NCI-H2196 (cell line): ENCODE measurements at regions not wholly inside any gene's neighbourhood (a gene's known extent, or its start where the extent isn't known, plus 50 kb on each side); places are given as distances from the start of the nearest gene placed in this dataset.

ENCODE experiments used
- DNase-seq: peaks from one replicate; lab custom pipeline; 2025; ENCODE audit not compliant: unreplicated experiment; lab: John Stamatoyannopoulos, UW

DNA sequence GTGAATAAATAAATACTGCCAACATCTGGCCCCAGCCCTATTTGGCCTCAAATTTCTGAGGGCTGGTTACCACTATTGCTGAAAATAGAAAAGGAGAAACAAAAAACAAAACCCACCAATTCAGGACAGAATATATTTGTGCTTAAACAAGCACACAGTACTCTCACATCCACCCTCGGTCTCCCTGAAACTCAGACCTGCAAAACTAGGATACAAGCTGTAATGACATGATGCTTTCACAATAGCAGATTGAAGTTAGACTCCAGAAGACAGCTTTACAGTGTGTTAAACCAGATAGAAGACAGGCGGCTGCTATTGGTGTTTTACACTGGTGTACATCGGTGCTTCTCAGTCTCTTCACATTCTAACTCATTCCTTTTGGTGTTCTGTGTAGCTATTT is 214.9 kb upstream of the DMRT1 start:
- no peak for DNase-seq

DNA sequence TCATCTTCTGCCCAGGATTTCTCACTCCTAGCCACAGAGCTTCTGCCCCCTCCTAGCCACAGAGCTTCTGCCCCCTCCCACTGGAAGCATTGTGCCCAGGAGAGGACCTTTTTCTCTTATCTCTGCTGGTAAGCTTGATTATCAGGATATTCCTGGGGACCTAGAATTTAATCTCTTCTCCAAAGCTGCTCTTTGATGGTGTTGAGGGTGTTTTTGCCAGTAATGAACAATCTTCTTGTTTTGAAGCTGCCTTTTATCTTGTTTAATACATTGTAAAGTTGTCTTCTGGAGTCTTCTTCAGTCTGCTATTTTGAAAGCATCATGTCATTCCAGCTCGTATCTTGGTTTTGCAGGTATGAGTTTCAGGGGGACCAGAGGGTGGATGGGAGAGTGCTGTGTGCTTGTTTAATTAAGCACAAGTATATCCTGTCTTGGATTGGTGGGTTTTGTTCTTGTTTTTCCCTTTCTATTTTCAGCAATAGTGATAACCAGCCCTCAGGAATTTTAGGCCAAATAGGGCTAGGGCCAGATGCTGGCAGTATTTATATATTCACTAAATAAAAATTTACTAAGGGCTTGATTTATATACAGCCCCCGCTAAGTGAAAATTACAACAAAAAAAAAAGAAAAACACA is 214.0 kb upstream of the DMRT1 start:
- no peak for DNase-seq

- no peak for DNase-seq
Observed at GRCh38 chr9:629146-629545, 212.4 kb upstream of the DMRT1 start.

- no peak for DNase-seq
Observed at GRCh38 chr9:630817-631216, 210.7 kb upstream of the DMRT1 start.

GRCh38 chr9:631596-631995 is 209.9 kb upstream of the DMRT1 start:
- no peak for DNase-seq

- no peak for DNase-seq
Observed at GRCh38 chr9:633461-633860, 208.0 kb upstream of the DMRT1 start.

DNA sequence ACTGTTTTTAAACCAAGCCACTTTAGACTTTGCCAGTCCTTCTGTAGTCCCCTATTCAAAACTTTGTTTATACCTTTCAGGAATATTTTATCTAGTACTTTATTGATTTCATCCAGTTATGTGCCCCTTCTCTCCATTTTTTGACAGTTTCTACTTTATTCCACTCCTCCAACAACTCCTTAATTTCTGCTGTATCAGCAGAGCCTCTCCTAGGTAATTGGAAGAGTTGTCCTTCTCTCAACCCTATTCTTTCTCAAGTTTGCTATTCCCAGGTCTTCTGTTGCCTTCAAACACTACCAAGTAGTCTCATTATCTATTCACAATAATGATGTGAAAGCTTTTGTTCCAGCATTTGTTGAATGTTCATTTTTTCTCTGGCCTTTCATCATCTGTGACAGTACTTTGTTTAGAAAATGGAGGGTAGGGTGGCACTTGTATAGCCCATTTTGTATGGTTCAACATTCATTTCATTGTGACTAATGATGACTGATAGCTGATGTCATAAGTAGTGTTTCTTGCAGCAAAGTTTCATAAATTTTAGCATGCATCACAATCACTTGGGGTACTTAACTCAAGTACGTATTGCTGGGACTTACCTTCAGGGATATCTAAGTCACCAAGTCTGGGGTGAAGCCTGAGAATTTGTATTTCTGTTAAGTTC is 204.4 kb upstream of the DMRT1 start:
- DNase-seq, result no peak

DNA sequence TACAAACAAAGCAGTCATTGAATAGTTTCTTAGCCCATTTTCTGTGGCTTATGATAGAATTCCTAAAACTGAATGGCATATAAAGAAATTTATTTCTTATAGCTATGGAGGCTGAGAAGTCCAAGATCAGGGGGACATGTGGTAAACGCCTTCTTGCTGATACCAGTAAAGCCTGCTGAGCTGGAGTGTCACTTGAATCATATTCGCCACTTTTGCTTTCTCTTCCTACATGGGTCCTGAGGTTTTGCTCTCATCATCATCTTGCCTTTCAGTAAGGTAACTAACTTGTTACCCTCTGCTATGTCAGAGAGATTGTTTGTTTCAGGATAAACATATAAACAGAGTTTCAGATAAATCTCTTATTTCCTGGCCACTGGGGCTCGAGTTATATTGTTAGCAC is 203.3 kb upstream of the DMRT1 start:
- DNase-seq, result no peak

- DNase-seq, result no peak
Observed at GRCh38 chr9:642014-642413, 199.5 kb upstream of the DMRT1 start.

DNA sequence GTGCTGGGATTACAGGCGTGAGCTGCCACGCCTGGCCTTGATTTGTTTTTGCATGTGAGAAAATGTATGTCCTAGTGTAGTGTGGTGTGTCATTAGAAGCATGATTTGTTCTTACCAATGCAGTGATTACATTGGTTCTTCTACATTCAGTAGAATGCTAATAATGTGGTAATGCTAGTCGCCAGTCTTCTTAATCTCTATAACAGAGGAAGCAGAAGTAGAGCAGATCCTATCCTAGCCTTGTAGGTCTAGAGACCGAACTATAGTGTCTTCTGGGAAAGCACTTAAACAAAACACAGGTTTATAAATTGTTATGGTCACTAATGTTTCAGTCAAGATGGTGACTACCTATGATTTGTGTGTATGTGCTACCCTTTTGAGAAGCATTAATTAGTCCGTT is 197.5 kb upstream of the DMRT1 start:
- DNase-seq, result no peak

DNA sequence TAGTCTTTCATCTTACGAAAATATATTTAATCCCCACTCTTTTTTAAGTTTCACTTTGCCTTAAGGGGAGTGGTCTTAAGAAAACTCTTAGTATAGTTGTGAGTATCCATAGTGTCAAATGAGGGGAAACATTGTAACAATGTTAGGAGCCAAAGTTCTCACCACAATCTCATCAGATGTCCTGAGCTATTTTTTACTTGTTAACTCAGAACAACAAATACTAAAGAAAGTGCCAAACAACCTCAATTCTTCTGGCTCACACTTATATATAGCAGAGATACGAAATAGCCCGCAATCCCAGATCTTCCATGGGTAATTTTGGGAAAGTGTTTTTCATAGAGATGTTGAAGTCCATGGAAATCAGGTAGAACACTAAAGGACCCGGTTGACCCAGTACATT is 194.0 kb upstream of the DMRT1 start:
- DNase-seq, result no peak

GRCh38 chr9:649128-650074 is 192.1 kb upstream of the DMRT1 start:
- DNase-seq, result no peak

DNA sequence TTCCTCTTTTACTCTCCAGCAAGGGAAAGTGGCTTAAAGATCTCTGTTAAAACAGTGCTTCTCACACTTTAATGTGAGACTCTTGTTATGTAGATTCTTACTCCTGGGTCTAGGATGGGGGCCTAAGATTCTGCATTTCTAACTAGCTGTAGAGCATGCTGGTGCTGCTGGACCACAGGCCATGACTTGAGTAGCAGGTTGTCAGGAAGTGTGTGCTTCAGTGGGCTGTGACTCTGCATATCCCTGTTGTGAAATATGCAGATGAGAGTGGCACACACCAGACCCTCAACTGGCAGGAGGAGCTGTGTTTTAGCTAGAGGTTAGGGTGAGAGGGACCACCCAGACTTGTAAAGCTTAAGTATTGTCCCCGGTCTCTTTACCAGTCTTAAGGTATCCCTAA is 191.1 kb upstream of the DMRT1 start:
- no peak for DNase-seq

GRCh38 chr9:651371-651770 is 190.1 kb upstream of the DMRT1 start:
- no peak for DNase-seq

DNA sequence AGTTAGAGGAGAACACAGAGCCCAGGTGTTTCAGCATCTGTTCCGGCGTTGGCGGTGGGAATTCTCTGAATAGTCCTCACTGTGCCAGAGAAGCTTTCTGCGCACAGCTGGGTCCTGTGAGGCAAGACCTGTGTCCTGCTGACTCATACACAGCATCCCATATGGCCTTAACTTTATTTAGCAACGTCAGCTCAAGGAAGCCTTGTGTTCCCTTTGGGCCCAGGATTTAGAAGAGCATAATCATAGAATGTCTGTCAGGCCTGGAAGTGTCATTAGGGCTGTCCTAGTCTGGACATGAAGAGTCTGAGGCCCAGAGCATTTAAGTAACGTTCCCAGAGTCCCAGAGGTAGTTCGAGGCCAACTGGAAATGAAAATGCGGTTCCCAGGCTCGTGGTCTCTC is 188.6 kb upstream of the DMRT1 start:
- DNase-seq, result no peak

DNA sequence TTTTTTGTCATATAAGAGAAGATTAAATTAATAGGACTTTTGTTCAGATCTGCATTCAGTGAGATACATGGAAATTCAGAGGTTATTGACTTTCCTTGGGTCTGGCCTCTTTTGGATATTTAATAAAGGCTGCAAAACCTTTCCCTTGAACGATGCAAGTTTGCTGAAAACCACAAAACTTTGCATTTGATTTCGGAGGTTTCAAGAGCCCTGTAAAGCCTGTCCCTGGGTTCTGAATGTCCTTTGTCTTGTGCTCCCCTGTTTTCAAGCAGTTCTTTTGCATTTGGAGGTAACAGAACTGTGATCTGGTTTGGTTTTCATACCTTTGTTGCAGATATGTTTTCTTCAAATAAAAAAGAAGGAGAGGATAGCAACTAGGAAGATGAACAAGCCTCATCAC is 188.1 kb upstream of the DMRT1 start:
- DNase-seq, result no peak

DNA sequence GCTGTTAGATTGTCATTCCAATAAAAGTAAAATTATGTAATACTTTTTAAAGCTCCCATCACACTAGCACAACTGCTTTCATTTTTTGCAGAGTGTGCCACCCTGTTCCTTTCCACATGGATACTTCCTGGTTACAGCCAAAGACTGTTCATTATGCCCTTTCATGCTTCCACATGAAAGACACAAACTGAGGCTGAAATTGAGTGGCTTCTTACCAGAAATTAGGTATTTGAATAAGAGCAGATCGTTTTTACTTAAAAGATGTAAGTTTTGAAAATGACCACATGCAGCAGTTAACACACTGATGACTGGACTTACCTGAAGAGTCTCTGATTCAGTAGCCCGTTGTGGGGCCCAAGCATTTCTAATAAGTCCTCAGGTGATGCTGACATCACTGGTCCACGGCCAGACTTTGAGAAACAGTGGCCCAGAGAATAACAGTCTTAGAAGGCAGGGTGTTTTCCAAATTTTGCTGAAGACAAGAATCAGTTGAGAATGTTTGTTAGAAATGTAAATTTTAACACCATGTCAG is 187.6 kb upstream of the DMRT1 start:
- DNase-seq, result no peak

DNA sequence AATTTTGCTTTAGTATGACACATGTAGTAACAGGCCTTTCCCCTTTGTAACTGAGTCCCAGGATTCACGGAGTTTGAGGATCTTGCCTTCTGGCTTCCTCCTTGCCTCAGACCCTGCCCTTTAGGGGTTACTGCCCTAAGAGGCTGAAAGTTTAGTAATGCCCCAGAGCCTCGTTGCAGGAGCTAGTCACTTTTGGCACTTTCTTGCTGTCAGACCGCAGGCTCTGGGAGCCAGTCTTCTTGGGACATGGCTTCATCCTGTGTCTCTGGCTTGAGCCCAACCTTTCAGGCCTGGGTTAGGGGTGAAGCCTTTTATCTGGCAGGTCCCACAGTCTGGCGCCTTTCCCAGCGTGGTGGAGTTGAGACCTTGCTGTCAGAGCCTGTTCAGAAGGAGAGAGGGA is 185.6 kb upstream of the DMRT1 start:
- peak; percentile 19 for DNase-seq

GRCh38 chr9:656926-657568 is 184.4 kb upstream of the DMRT1 start:
- DNase-seq, result no peak

GRCh38 chr9:659286-659685 is 182.2 kb upstream of the DMRT1 start:
- no peak for DNase-seq

GRCh38 chr9:660227-660626 is 181.3 kb upstream of the DMRT1 start:
- no peak for DNase-seq
